ENCODE measurements at regions not wholly inside any gene's neighbourhood (a gene's known extent, or its start where the extent isn't known, plus 50 kb on each side); places are given as distances from the start of the nearest gene placed in this dataset.

- H3K4me1 ChIP-seq: no peaks in the 10 kb centered on the region
- H3K9me3 ChIP-seq: no peaks in the 10 kb centered on the region
- H3K4me3 ChIP-seq: no peak overlapping the region
- POLR2A ChIA-PET: no interaction called here
- H3K4me2 ChIP-seq: no peak overlapping the region
- ATAC-seq (no peak), DNase-seq (ENCODE audit: low read depth in 1 of 2, low spot score in 1 of 2) (no peak), FAIRE-seq (no peak)
- TF ChIP-seq RCOR1 (IDR thresholded peaks at IDR 0.05; ENCODE audit: low read depth, low read length) (no peak), SREBF2 (IDR thresholded peaks at IDR 0.05) (no peak), NR3C1 (IDR thresholded peaks at IDR 0.05) (no peak), CEBPB (IDR thresholded peaks at IDR 0.05) (no peak), MAFK (IDR thresholded peaks at IDR 0.05; ENCODE audit: partially characterized antibody) (no peak), USF2 (IDR thresholded peaks at IDR 0.05) (no peak), HOXB5 (CRISPR knock-in tag; IDR thresholded peaks at IDR 0.05) (no peak), TFCP2L1 (CRISPR knock-in tag; IDR thresholded peaks at IDR 0.05) (no peak)
- H3K27ac ChIP-seq: no peak overlapping the region
- WGBS (ENCODE audit: missing lambda C conversion rate): 14% methylated on average over 5 of the region's 5 CpGs
- CTCF ChIA-PET: no interaction called here
Observed at GRCh38 chr18:29629493-29630036, 1413.0 kb downstream of the DSC3 start.

GRCh38 chr18:29626094-29626493, 1416.4 kb downstream of the DSC3 start:
- ChIA-PET POLR2A (no interaction called here), CTCF (no interaction called here)
- no peaks in the 10 kb centered on the region for H3K4me1 ChIP-seq
- ATAC-seq (no peak), DNase-seq (ENCODE audit: low read depth in 1 of 2, low spot score in 1 of 2) (no peak), FAIRE-seq (no peak)
- TF ChIP-seq ZFP36 (IDR thresholded peaks at IDR 0.05; ENCODE audit: borderline replicate concordance, partially characterized antibody): no peak
- TF ChIP-seq POLR2A (IDR thresholded peaks at IDR 0.05; ENCODE audit: low read length): no peak
- no peak for TF ChIP-seq MAX (IDR thresholded peaks at IDR 0.05)
- TF ChIP-seq MAFK (IDR thresholded peaks at IDR 0.05; ENCODE audit: partially characterized antibody): no peak
- no peak for TF ChIP-seq HOXA7 (CRISPR knock-in tag; IDR thresholded peaks at IDR 0.05)
- no peak for TF ChIP-seq CEBPB (IDR thresholded peaks at IDR 0.05)
- no peak for TF ChIP-seq FOSB (CRISPR knock-in tag; IDR thresholded peaks at IDR 0.05)
- no peak for TF ChIP-seq MAZ (IDR thresholded peaks at IDR 0.05; ENCODE audit: borderline replicate concordance, low read depth, low read length)
- TF ChIP-seq ZC3H11A (IDR thresholded peaks at IDR 0.05): no peak
- TF ChIP-seq CTCF (IDR thresholded peaks at IDR 0.05): no peak
- TF ChIP-seq ZSCAN20 (CRISPR knock-in tag; IDR thresholded peaks at IDR 0.05): no peak
- H3K9me3 ChIP-seq: no peaks in the 10 kb centered on the region
- H3K4me2 ChIP-seq: no peak overlapping the region
- H3K27ac ChIP-seq: no peak overlapping the region
- no peak overlapping the region for H3K4me3 ChIP-seq

GRCh38 chr18:29616867-29617266, 1425.7 kb downstream of the DSC3 start:
- POLR2A ChIA-PET: no interaction called here
- no peak for DNase-seq (ENCODE audit: low read depth in 1 of 2, low spot score in 1 of 2)
- Histone ChIP-seq H3K4me3 (no peak overlapping the region), H3K4me2 (no peak overlapping the region), H3K9me3 (no peaks in the 10 kb centered on the region), H3K27ac (no peak overlapping the region), H3K4me1 (no peaks in the 10 kb centered on the region)
- TF ChIP-seq FOXS1 (CRISPR knock-in tag; IDR thresholded peaks at IDR 0.05) (no peak), NR3C1 (IDR thresholded peaks at IDR 0.05) (no peak)
- ATAC-seq: no peak
- CTCF ChIA-PET: no interaction called here
- no peak for FAIRE-seq

GRCh38 chr18:29608982-29609381, 1432.1 kb upstream of the CDH2 start:
- Histone ChIP-seq H3K4me1 (no peaks in the 10 kb centered on the region), H3K9me3 (no peaks in the 10 kb centered on the region), H3K4me2 (no peak overlapping the region), H3K4me3 (no peak overlapping the region), H3K27ac (no peak overlapping the region)
- no peak for FAIRE-seq
- ATAC-seq: no peak
- CTCF ChIA-PET: interaction anchor here (0.6 to 1.3 kb wide), 2 partner anchors 19 to 310 kb away, joined by 3 read pairs; no protein-coding TSS in a partner anchor
- no peak for DNase-seq (ENCODE audit: low read depth in 1 of 2, low spot score in 1 of 2)
- POLR2A ChIA-PET: no interaction called here
- TF ChIP-seq POLR2AphosphoS2 (conservative IDR thresholded peaks at IDR 0.05; ENCODE audit: low read length) (no peak), BHLHE40 (IDR thresholded peaks at IDR 0.05; ENCODE audit: low read depth, low read length) (no peak), ZC3H11A (IDR thresholded peaks at IDR 0.05) (no peak), RFX5 (IDR thresholded peaks at IDR 0.05) (no peak), NR3C1 (IDR thresholded peaks at IDR 0.05) (no peak), MAZ (IDR thresholded peaks at IDR 0.05; ENCODE audit: borderline replicate concordance, low read depth, low read length) (no peak), ZSCAN20 (CRISPR knock-in tag; IDR thresholded peaks at IDR 0.05) (no peak), TP53 (CRISPR knock-in tag; IDR thresholded peaks at IDR 0.05) (no peak), CHD2 (IDR thresholded peaks at IDR 0.05; ENCODE audit: low read length, partially characterized antibody) (no peak), HDAC2 (IDR thresholded peaks at IDR 0.05) (no peak), JUN (IDR thresholded peaks at IDR 0.05) (no peak), HOXA7 (CRISPR knock-in tag; IDR thresholded peaks at IDR 0.05) (no peak), REST (IDR thresholded peaks at IDR 0.05) (no peak), CBX8 (IDR thresholded peaks at IDR 0.05) (no peak), CBX2 (IDR thresholded peaks at IDR 0.05; ENCODE audit: borderline replicate concordance, low read depth) (no peak), RAD21 (conservative IDR thresholded peaks at IDR 0.05 in 1 of 2, IDR thresholded peaks at IDR 0.05 in 1 of 2) (no peak)
